HG03066 (cell line): ENCODE measurements at regions not wholly inside any gene's neighbourhood (a gene's known extent, or its start where the extent isn't known, plus 50 kb on each side); places are given as distances from the start of the nearest gene placed in this dataset.
"Not testable (repeated sequence)": the region's sequence is repeated elsewhere in the genome, so short reads cannot be mapped to it uniquely, and the experiment has no call there.

Source experiments
- ATAC-seq: cut with Tn5 transposase; IDR thresholded peaks from one replicate; pipeline ENCODE4 v1.9.1; 2021; ENCODE audit warnings: low read depth; ENCODE audit not compliant: unreplicated experiment

- ATAC-seq, result not testable (repeated sequence)
Observed at GRCh38 chr14:87734577-87735360, 258.2 kb downstream of the GALC start.

GRCh38 chr14:87733115-87733514 lies 259.9 kb downstream of the GALC start:
- ATAC-seq, result not testable (repeated sequence)

- no peak for ATAC-seq
Observed at GRCh38 chr14:87732562-87732961, 260.4 kb downstream of the GALC start.

GRCh38 chr14:87725318-87725717 lies 267.7 kb downstream of the GALC start:
- ATAC-seq, result no peak

- no peak for ATAC-seq
Observed at GRCh38 chr14:87712396-87713090, 280.4 kb downstream of the GALC start.

- ATAC-seq, result no peak
Observed at GRCh38 chr14:87705439-87705896, 287.5 kb downstream of the GALC start.

- no peak for ATAC-seq
Observed at GRCh38 chr14:87698481-87698880, 294.5 kb downstream of the GALC start.

GRCh38 chr14:87696485-87696884 lies 296.5 kb downstream of the GALC start:
- no peak for ATAC-seq

GRCh38 chr14:87691042-87691881 lies 301.7 kb downstream of the GALC start:
- ATAC-seq, result no peak

GRCh38 chr14:87690076-87690613 lies 302.8 kb downstream of the GALC start:
- no peak for ATAC-seq

GRCh38 chr14:87688524-87688923 lies 304.5 kb downstream of the GALC start:
- ATAC-seq, result no peak

- no peak for ATAC-seq
Observed at GRCh38 chr14:87687420-87687819, 305.6 kb downstream of the GALC start.

GRCh38 chr14:87686746-87687145 lies 306.2 kb downstream of the GALC start:
- ATAC-seq, result no peak

GRCh38 chr14:87679866-87680265 lies 313.1 kb downstream of the GALC start:
- no peak for ATAC-seq

GRCh38 chr14:87678624-87679023 lies 314.4 kb downstream of the GALC start:
- no peak for ATAC-seq

- ATAC-seq, result no peak
Observed at GRCh38 chr14:87676814-87677437, 316.1 kb downstream of the GALC start.

GRCh38 chr14:87667659-87668058 lies 325.3 kb downstream of the GALC start:
- no peak for ATAC-seq

GRCh38 chr14:87656315-87656714 lies 336.7 kb downstream of the GALC start:
- ATAC-seq, result no peak

- no peak for ATAC-seq
Observed at GRCh38 chr14:87652278-87652677, 340.7 kb downstream of the GALC start.

GRCh38 chr14:87644689-87645088 lies 348.3 kb downstream of the GALC start:
- no peak for ATAC-seq
